Stimulated activated naive B cell treated with anti-CD40 and anti-IgM and Interleukin-4, amounts not matched to agents 10 μg/mL and 1 μg/mL and 100 μg/mL, for 72 hours (primary cell): ENCODE measurements at regions not wholly inside any gene's neighbourhood (a gene's known extent, or its start where the extent isn't known, plus 50 kb on each side); places are given as distances from the start of the nearest gene placed in this dataset.

Experiments used
- ATAC-seq, 2 donors: fragments of 150-1000 bp; cut with Tn5 transposase; replicated peaks; 2 replicates each; pipeline ENCODE4 v1.10.0; 2021; ENCODE audit warnings: moderate library complexity in 1 of 2
- DNase-seq: peaks from one replicate; pipeline ENCODE4 v3.0.0; 2021
- H3K27ac Mint-ChIP-seq: one replicate; pipeline ENCODE4 v1.8.0; 2022; ENCODE audit warnings: mild to moderate bottlenecking, mixed read lengths
- H3K27me3 Mint-ChIP-seq, 2 donors: one replicate each; pipeline ENCODE4 v1.8.0; 2022; ENCODE audit warnings: mixed read lengths in 2 of 2
- H3K36me3 Mint-ChIP-seq, 2 donors: one replicate each; pipeline ENCODE4 v1.8.0; 2022; ENCODE audit warnings: mixed read lengths in 2 of 2, mild to moderate bottlenecking in 1 of 2
- H3K4me1 Mint-ChIP-seq, 2 donors: one replicate each; pipeline ENCODE4 v1.8.0; 2022; ENCODE audit warnings: mixed read lengths in 2 of 2, mild to moderate bottlenecking in 1 of 2
- H3K4me3 Mint-ChIP-seq, 2 donors: one replicate each; pipeline ENCODE4 v1.8.0; 2022; ENCODE audit warnings: mild to moderate bottlenecking in 2 of 2, mixed read lengths in 2 of 2, moderate library complexity in 1 of 2
- H3K9me3 Mint-ChIP-seq, 2 donors: one replicate each; pipeline ENCODE4 v1.8.0; 2022; ENCODE audit warnings: mixed read lengths in 2 of 2, mild to moderate bottlenecking in 1 of 2

GRCh38 chr9:126152622-126153362 lies 173.8 kb upstream of the MVB12B start:
- Mint-ChIP-seq H3K27ac (no peak overlapping the region), H3K27me3 (peaks cover 7 to 10% of the 10 kb centered on the region in 2 donors), H3K4me3 (no peak overlapping the region), H3K36me3 (no peaks in the 10 kb centered on the region), H3K4me1 (no peaks in the 10 kb centered on the region), H3K9me3 (peaks cover 0 to 5% of the 10 kb centered on the region in 2 donors)
- DNase-seq (no peak), ATAC-seq (no peak)

- Mint-ChIP-seq H3K4me1 (no peaks in the 10 kb centered on the region), H3K4me3 (no peak overlapping the region), H3K9me3 (peaks cover 0 to 5% of the 10 kb centered on the region in 2 donors), H3K36me3 (no peaks in the 10 kb centered on the region), H3K27me3 (peaks cover 7 to 10% of the 10 kb centered on the region in 2 donors), H3K27ac (no peak overlapping the region)
- DNase-seq = no peak
- ATAC-seq = no peak
Measured at GRCh38 chr9:126153382-126153781, 173.2 kb upstream of the MVB12B start.

GRCh38 chr9:126154182-126154827 lies 172.3 kb upstream of the MVB12B start:
- Mint-ChIP-seq H3K4me1 (no peaks in the 10 kb centered on the region), H3K27me3 (peaks cover 7 to 12% of the 10 kb centered on the region in 2 donors)

GRCh38 chr9:126154869-126155268 lies 171.8 kb upstream of the MVB12B start:
- DNase-seq = no peak
- H3K4me1 Mint-ChIP-seq = no peaks in the 10 kb centered on the region
- no peaks in the 10 kb centered on the region for H3K36me3 Mint-ChIP-seq
- no peak for ATAC-seq
- no peak overlapping the region for H3K4me3 Mint-ChIP-seq
- peaks cover 0 to 5% of the 10 kb centered on the region in 2 donors for H3K9me3 Mint-ChIP-seq
- H3K27me3 Mint-ChIP-seq = peaks cover 7 to 12% of the 10 kb centered on the region in 2 donors
- no peak overlapping the region for H3K27ac Mint-ChIP-seq

More at GRCh38 chr9:126154182-126154827, 172.3 kb upstream of the MVB12B start:
- Mint-ChIP-seq H3K36me3 (no peaks in the 10 kb centered on the region), H3K9me3 (peaks cover 0 to 5% of the 10 kb centered on the region in 2 donors), H3K27ac (no peak overlapping the region), H3K4me3 (no peak overlapping the region)
- DNase-seq (no peak), ATAC-seq (no peak)

GRCh38 chr9:126155756-126156664 lies 170.6 kb upstream of the MVB12B start:
- ATAC-seq (no peak), DNase-seq (no peak)
- H3K27me3 Mint-ChIP-seq = peaks cover 7 to 12% of the 10 kb centered on the region in 2 donors
- H3K27ac Mint-ChIP-seq = no peak overlapping the region
- H3K9me3 Mint-ChIP-seq = peaks cover 0 to 5% of the 10 kb centered on the region in 2 donors
- H3K4me1 Mint-ChIP-seq = peaks cover 0 to 5% of the 10 kb centered on the region in 2 donors
- H3K36me3 Mint-ChIP-seq = no peaks in the 10 kb centered on the region
- H3K4me3 Mint-ChIP-seq = no peak overlapping the region

GRCh38 chr9:126156898-126157297 lies 169.7 kb upstream of the MVB12B start:
- Mint-ChIP-seq H3K27me3 (peaks cover 7 to 12% of the 10 kb centered on the region in 2 donors), H3K4me1 (peaks cover 0 to 7% of the 10 kb centered on the region in 2 donors), H3K27ac (no peak overlapping the region), H3K9me3 (peaks cover 0 to 5% of the 10 kb centered on the region in 2 donors), H3K4me3 (no peak overlapping the region), H3K36me3 (no peaks in the 10 kb centered on the region)
- ATAC-seq (no peak), DNase-seq (no peak)

GRCh38 chr9:126157423-126157822 lies 169.2 kb upstream of the MVB12B start:
- ATAC-seq = no peak
- Mint-ChIP-seq H3K9me3 (peaks cover 0 to 5% of the 10 kb centered on the region in 2 donors), H3K27ac (no peak overlapping the region), H3K4me1 (peaks cover 0 to 7% of the 10 kb centered on the region in 2 donors), H3K4me3 (no peak overlapping the region), H3K27me3 (peaks cover 7 to 12% of the 10 kb centered on the region in 2 donors), H3K36me3 (no peaks in the 10 kb centered on the region)
- DNase-seq = no peak

GRCh38 chr9:126157826-126158587 lies 168.6 kb upstream of the MVB12B start:
- Mint-ChIP-seq H3K36me3 (no peaks in the 10 kb centered on the region), H3K4me3 (no peak overlapping the region), H3K9me3 (peaks cover 0 to 5% of the 10 kb centered on the region in 2 donors), H3K27ac (no peak overlapping the region), H3K4me1 (peaks cover 0 to 7% of the 10 kb centered on the region in 2 donors), H3K27me3 (peaks cover 7 to 12% of the 10 kb centered on the region in 2 donors)
- ATAC-seq (no peak), DNase-seq (no peak)

GRCh38 chr9:126158588-126159429 lies 167.8 kb upstream of the MVB12B start:
- Mint-ChIP-seq H3K36me3 (no peaks in the 10 kb centered on the region), H3K27me3 (peaks cover 0 to 6% of the 10 kb centered on the region in 2 donors)

GRCh38 chr9:126159430-126160060 lies 167.1 kb upstream of the MVB12B start:
- peaks cover 0 to 6% of the 10 kb centered on the region in 2 donors for H3K27me3 Mint-ChIP-seq
- peaks cover 5 to 16% of the 10 kb centered on the region in 2 donors for H3K4me1 Mint-ChIP-seq
- DNase-seq (no peak), ATAC-seq (no peak)
- H3K9me3 Mint-ChIP-seq = no peaks in the 10 kb centered on the region
- no peak overlapping the region for H3K4me3 Mint-ChIP-seq
- H3K36me3 Mint-ChIP-seq = no peaks in the 10 kb centered on the region
- no peak overlapping the region for H3K27ac Mint-ChIP-seq

More at GRCh38 chr9:126158588-126159429, 167.8 kb upstream of the MVB12B start:
- no peaks in the 10 kb centered on the region for H3K9me3 Mint-ChIP-seq
- DNase-seq (no peak), ATAC-seq (peak; percentile 8 to 17)
- H3K4me1 Mint-ChIP-seq = peaks cover 4 to 10% of the 10 kb centered on the region in 2 donors
- H3K4me3 Mint-ChIP-seq = no peak overlapping the region
- no peak overlapping the region for H3K27ac Mint-ChIP-seq

- DNase-seq (no peak), ATAC-seq (no peak)
- Mint-ChIP-seq H3K4me1 (peaks cover 6 to 18% of the 10 kb centered on the region in 2 donors), H3K4me3 (no peak overlapping the region), H3K9me3 (no peaks in the 10 kb centered on the region), H3K27ac (no peak overlapping the region), H3K27me3 (peaks cover 0 to 6% of the 10 kb centered on the region in 2 donors), H3K36me3 (no peaks in the 10 kb centered on the region)
Measured at GRCh38 chr9:126160067-126160853, 166.4 kb upstream of the MVB12B start.

GRCh38 chr9:126160854-126161329 lies 165.7 kb upstream of the MVB12B start:
- H3K36me3 Mint-ChIP-seq = no peaks in the 10 kb centered on the region
- ATAC-seq (no peak), DNase-seq (no peak)
- no peaks in the 10 kb centered on the region for H3K9me3 Mint-ChIP-seq
- no peak overlapping the region for H3K4me3 Mint-ChIP-seq
- H3K27ac Mint-ChIP-seq = no peak overlapping the region
- H3K27me3 Mint-ChIP-seq = peaks cover under 1 to 7% of the 10 kb centered on the region in 2 donors
- H3K4me1 Mint-ChIP-seq = peaks cover 6 to 18% of the 10 kb centered on the region in 2 donors
